ENCODE measurements at regions not wholly inside any gene's neighbourhood (a gene's known extent, or its start where the extent isn't known, plus 50 kb on each side); places are given as distances from the start of the nearest gene placed in this dataset.
"Not testable (repeated sequence)": the region's sequence is repeated elsewhere in the genome, so short reads cannot be mapped to it uniquely, and the experiment has no call there.

DNA sequence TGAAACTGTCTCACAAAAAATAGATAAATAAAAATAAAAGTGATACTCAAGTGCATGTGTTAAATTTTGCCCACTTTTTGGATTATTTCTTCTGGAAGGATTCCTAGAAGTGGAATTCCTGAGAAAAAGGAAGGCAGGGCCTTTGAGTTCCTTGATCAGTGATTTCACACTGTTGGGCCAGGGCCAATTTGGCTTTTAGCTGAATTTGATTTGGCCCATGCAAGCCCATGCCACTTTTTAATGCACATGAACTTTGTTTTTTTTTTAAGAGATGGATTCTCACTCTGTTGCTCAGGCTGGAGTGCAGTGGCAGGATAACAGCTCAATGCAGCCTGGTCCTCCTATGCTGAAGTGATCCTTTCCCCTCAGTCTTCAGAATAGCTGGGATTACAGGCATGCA is 96.3 kb downstream of the TNFRSF13B start:
- intact Hi-C loops (cut with DNase I): no loop called here
- H3K4me1 ChIP-seq: no peaks in the 10 kb centered on the region
- H3K4me3 ChIP-seq: no peak overlapping the region
- DNase-seq (no peak), ATAC-seq (no peak)
- peaks cover 0 to 3% (median 0%) of the 10 kb centered on the region in 9 donors for H3K27me3 ChIP-seq
- no peaks in the 10 kb centered on the region for H3K36me3 ChIP-seq
- TF ChIP-seq, protein P1, sequence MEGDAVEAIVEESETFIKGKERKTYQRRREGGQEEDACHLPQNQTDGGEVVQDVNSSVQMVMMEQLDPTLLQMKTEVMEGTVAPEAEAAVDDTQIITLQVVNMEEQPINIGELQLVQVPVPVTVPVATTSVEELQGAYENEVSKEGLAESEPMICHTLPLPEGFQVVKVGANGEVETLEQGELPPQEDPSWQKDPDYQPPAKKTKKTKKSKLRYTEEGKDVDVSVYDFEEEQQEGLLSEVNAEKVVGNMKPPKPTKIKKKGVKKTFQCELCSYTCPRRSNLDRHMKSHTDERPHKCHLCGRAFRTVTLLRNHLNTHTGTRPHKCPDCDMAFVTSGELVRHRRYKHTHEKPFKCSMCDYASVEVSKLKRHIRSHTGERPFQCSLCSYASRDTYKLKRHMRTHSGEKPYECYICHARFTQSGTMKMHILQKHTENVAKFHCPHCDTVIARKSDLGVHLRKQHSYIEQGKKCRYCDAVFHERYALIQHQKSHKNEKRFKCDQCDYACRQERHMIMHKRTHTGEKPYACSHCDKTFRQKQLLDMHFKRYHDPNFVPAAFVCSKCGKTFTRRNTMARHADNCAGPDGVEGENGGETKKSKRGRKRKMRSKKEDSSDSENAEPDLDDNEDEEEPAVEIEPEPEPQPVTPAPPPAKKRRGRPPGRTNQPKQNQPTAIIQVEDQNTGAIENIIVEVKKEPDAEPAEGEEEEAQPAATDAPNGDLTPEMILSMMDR (IDR thresholded peaks at IDR 0.05): no peak
- no peak for TF ChIP-seq POLR2A (IDR thresholded peaks at IDR 0.05)
- no peak overlapping the region for H3K27ac ChIP-seq
- H3K9me3 ChIP-seq: peaks cover 0 to 10% (median 0%) of the 10 kb centered on the region in 12 donors

DNA sequence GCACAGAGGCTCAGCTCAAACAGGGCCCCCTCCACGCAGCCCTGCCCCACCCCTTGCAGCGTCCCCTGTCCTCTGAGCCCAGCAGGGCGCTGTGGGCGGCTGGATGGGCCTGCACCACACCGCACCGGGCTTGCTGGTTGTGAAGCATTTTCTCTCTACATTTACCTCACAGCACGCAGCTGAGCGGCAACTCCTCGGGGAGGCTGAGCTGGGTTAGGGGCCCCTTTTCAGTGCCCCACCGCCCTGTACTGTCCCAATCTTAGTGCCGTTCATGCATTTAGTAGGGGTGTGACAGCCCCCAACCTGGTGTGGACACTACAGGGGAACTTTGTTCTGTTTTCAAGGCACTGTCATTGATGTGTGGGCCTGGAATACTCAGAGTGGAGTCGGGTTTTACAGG is 97.7 kb downstream of the TNFRSF13B start:
- intact Hi-C loops (cut with DNase I); H3K36me3 ChIP-seq; H3K4me1 ChIP-seq; H3K27ac ChIP-seq; ATAC-seq; H3K4me3 ChIP-seq; DNase-seq; H3K27me3 ChIP-seq; H3K9me3 ChIP-seq: not testable (repeated sequence)
- WGBS, 4 donors: 84 to 94% (median 89%) methylated on average over 6 to 12 of the region's 12 CpGs

DNA sequence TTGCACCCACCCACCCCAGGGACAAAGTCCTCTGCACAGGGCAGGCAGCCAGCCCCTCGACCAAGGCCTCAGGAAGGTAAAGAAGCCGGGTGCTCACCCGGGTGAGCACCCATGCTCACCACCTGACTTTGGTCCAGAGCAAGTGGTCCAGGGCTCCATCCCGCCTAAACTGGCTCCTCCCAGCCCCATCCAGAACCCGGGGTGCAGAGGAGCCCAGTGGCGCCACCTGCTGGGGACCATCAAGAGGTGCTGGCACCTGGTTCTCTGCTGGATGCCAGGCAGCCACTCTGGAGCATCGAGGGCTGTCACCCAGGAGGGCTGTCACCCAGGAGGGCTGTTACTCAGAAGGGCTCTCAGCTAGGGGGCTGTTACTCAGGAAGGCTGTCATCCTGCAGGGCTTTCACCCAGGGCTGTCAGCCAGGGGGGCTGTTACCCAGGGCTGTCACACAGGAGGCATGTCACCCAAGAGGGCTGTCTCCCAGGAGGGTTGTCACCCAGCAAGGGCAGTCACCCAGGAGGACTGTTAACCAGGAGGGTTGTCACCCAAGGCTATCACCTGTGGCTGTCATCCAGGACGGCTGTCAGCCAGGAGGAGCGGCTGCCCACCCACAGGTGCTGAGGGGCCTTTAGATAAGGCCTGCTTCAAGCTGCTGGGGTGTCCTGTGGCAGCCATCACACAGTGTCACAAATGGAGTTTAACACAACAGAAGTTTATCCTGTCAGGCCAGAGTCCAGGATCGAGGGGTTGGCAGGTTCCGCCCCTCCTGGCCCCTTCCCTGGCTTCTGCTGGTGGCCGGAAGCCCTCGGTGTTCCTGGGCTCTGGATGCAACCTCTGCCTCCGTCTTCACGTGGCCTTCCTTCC is 98.5 kb downstream of the TNFRSF13B start:
- WGBS, 4 donors: 41 to 61% (median 42%) methylated on average over 6 to 15 of the region's 15 CpGs
- Histone ChIP-seq H3K4me3 (no peak overlapping the region), H3K9me3 (peaks cover 0 to 10% (median 0%) of the 10 kb centered on the region in 12 donors), H3K27ac (no peak overlapping the region), H3K36me3 (no peaks in the 10 kb centered on the region), H3K4me1 (no peaks in the 10 kb centered on the region), H3K27me3 (no peaks in the 10 kb centered on the region)
- TF ChIP-seq POLR2A (IDR thresholded peaks at IDR 0.05): no peak
- TF ChIP-seq, protein P1 (IDR thresholded peaks at IDR 0.05): peak in 11 of 12 donors; percentile 15 to 52 (median 41)
- ATAC-seq (peak in 1 of 4 donors; percentile 29), DNase-seq (no peak)
- intact Hi-C loops (cut with DNase I): no loop called here

DNA sequence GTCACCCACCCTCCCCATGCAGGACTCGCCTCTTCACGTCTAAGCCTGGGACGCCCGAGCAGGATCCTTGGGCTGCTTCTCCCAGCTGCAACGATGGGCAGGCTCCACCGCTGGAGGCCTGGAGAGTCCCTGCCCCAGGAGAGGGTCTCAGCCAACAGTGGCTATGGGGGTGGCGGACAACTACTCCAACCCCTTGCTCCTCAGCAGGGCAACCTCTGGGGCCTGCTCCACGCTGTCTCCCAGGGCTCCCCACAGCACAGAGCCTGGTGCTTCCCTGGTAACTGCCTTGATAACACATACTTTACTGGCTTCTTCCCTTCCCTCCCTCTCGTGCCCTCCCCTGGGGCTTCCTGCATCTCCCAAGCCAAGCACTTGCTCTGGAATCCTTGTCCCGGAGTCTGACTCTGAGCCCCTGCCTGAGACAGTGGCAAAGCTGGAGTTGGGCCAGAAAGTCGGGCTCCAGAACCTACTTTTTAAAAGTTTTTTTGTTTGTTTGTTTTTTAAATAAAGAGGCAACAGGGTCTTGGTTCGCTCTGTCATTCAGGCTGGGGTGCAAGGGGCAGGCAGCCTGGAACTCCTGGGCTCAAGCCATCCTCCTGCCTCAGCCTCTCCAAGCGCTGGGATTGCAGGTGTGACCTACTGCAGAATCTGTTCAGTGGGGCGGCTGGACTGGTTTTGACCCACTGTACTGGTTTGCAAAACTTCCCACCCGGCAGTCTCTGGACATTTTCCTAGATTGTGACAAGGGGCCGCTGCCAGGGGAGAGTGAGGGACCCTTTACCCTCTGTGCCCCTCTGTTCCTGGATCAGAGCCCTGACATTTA is 99.4 kb downstream of the TNFRSF13B start:
- 64 to 74% (median 71%) methylated on average over 16 of the region's 16 CpGs for WGBS, 4 donors
- Histone ChIP-seq H3K27me3 (no peaks in the 10 kb centered on the region), H3K9me3 (peaks cover 0 to 5% (median 0%) of the 10 kb centered on the region in 12 donors), H3K4me3 (no peak overlapping the region), H3K4me1 (no peaks in the 10 kb centered on the region), H3K36me3 (no peaks in the 10 kb centered on the region), H3K27ac (no peak overlapping the region)
- no peak for ATAC-seq
- no peak for DNase-seq
- TF ChIP-seq, protein P1 (IDR thresholded peaks at IDR 0.05): no peak
- TF ChIP-seq POLR2A (IDR thresholded peaks at IDR 0.05): no peak
- intact Hi-C loops (cut with DNase I): no loop called here

DNA sequence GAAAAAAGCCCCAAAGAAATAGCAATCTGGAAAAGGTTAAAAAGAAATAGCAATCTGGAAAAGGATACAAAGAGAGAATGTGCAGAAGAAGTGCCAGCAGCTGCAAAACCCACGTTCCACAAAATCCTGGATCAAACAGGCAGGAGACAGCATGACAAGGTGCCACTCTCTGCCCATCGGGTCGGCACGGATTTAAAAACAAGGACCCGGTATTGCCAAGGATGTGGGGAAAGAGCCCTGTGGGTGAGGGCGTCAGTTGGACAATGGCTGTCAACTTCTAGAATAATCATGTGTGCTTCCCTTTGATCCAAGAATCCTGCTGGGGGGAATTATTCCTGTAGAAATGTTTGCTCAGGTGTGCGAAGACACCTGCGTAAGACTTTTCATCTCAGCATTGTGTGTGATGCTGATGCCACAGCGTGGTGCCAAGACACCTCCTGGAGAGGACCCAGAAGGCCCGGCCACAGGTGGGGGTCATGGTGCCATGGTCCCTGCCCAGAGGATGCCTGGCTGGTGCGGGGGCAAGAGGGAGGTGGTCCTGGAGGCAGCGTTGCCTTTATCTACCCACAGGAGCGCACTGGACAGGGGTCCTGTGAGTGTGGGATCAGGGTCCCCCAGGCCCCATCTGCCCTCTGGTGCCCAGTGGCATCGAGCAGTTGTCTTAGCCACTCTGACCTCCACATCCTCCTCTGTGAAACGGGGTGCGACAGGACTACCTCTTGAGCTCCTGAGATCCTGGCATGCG is 100.3 kb downstream of the TNFRSF13B start:
- H3K27me3 ChIP-seq; H3K27ac ChIP-seq; ATAC-seq; DNase-seq; H3K4me3 ChIP-seq; H3K4me1 ChIP-seq; H3K36me3 ChIP-seq; intact Hi-C loops (cut with DNase I); H3K9me3 ChIP-seq: not testable (repeated sequence)
- WGBS, 4 donors: 86 to 91% (median 89%) methylated on average over 12 to 17 of the region's 17 CpGs
